Activated CD8-positive, alpha-beta memory T cell treated with anti-CD3 and anti-CD28 coated beads, Interleukin-2, amount 50 U/mL, for 4 hours (primary cell): ENCODE measurements at regions not wholly inside any gene's neighbourhood (a gene's known extent, or its start where the extent isn't known, plus 50 kb on each side); places are given as distances from the start of the nearest gene placed in this dataset.
"Not testable (repeated sequence)": the region's sequence is repeated elsewhere in the genome, so short reads cannot be mapped to it uniquely, and the experiment has no call there.

Experiments used
- DNase-seq: peaks from one replicate; pipeline ENCODE4 v3.0.0-alpha.2; 2020

- not testable (repeated sequence) for DNase-seq
Observed at GRCh38 chr4:128437023-128437422, 149.4 kb upstream of the PGRMC2 start.

GRCh38 chr4:128429023-128429613, 141.5 kb upstream of the PGRMC2 start:
- DNase-seq: not testable (repeated sequence)

GRCh38 chr4:128428397-128428796, 140.8 kb upstream of the PGRMC2 start:
- DNase-seq: no peak

- no peak for DNase-seq
Observed at GRCh38 chr4:128427832-128428366, 140.3 kb upstream of the PGRMC2 start.

- no peak for DNase-seq
Observed at GRCh38 chr4:128424527-128425497, 137.2 kb upstream of the PGRMC2 start.

GRCh38 chr4:128422296-128422695, 134.7 kb upstream of the PGRMC2 start:
- not testable (repeated sequence) for DNase-seq

- no peak for DNase-seq
Observed at GRCh38 chr4:128416921-128417320, 129.3 kb upstream of the PGRMC2 start.

GRCh38 chr4:128410037-128410436, 122.4 kb upstream of the PGRMC2 start:
- DNase-seq: no peak

GRCh38 chr4:128403586-128403985, 116.0 kb upstream of the PGRMC2 start:
- no peak for DNase-seq

GRCh38 chr4:128394778-128395177, 107.2 kb upstream of the PGRMC2 start:
- DNase-seq: no peak

- no peak for DNase-seq
Observed at GRCh38 chr4:128393101-128393704, 105.6 kb upstream of the PGRMC2 start.

- no peak for DNase-seq
Observed at GRCh38 chr4:128390475-128390996, 102.9 kb upstream of the PGRMC2 start.

GRCh38 chr4:128388796-128389195, 101.2 kb upstream of the PGRMC2 start:
- DNase-seq: no peak

- DNase-seq: no peak
Observed at GRCh38 chr4:128388352-128388630, 100.7 kb upstream of the PGRMC2 start.

GRCh38 chr4:128387600-128388351, 100.2 kb upstream of the PGRMC2 start:
- no peak for DNase-seq

- DNase-seq: no peak
Observed at GRCh38 chr4:128386761-128387599, 99.4 kb upstream of the PGRMC2 start.

- no peak for DNase-seq
Observed at GRCh38 chr4:128385683-128386304, 98.2 kb upstream of the PGRMC2 start.

- DNase-seq: no peak
Observed at GRCh38 chr4:128384765-128385598, 97.4 kb upstream of the PGRMC2 start.

GRCh38 chr4:128384091-128384520, 96.5 kb upstream of the PGRMC2 start:
- DNase-seq: no peak
